22Rv1 (cell line): ENCODE measurements at regions not wholly inside any gene's neighbourhood (a gene's known extent, or its start where the extent isn't known, plus 50 kb on each side); places are given as distances from the start of the nearest gene placed in this dataset.
"Not testable (repeated sequence)": the region's sequence is repeated elsewhere in the genome, so short reads cannot be mapped to it uniquely, and the experiment has no call there.

ENCODE experiments used
- CTCF ChIP-seq: fragments of 450-650 bp; IDR thresholded peaks from 2 replicates; pipeline ENCODE4 v1.5.1; 2017; ENCODE audit warnings: mild to moderate bottlenecking
- ZFX ChIP-seq: fragments of 450-650 bp; IDR thresholded peaks from 2 replicates; pipeline ENCODE4 v1.6.1; 2017; ENCODE audit warnings: antibody characterized with exemption, borderline replicate concordance

- TF ChIP-seq CTCF, ZFX: not testable (repeated sequence)
Observed at GRCh38 chr1:149202283-149202682, 98.9 kb upstream of the NBPF9 start.
